ENCODE measurements at regions not wholly inside any gene's neighbourhood (a gene's known extent, or its start where the extent isn't known, plus 50 kb on each side); places are given as distances from the start of the nearest gene placed in this dataset.

DNA sequence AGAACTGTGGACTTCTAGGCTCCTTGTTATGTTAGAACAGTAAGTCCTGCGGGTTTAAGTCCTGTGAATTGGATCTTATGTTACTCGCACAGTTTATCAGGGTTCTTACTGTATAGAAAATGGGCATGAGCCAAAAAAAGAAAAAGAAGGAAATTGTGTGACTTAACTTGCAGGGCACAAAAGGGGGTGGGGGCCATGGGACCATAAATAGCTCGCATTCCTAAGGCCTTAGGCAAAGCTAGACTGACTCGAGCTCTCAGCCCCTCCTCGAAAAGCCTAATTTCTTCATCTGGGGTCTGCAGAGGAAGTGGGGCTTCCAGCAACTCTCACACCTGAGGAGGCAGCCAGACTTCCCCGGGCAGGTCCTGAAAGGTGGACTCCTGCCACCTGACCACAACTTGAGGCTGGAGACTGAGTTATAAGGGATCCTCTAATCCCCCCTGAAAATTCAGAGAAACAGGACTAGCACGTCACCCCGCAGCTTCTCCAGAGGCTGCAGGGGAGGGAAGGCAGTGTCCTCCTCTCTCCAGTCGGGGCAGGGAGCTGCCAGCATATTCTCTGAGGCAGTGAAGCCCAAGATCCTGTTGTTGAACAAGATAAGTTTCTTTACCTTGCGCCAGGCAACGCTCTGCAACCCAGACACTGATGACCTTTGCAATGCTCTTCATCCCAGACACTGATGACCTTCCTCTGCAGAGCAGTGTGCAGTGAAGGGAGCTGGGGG is 280.5 kb downstream of the PCNX1 start:
- TF ChIP-seq, protein P1, sequence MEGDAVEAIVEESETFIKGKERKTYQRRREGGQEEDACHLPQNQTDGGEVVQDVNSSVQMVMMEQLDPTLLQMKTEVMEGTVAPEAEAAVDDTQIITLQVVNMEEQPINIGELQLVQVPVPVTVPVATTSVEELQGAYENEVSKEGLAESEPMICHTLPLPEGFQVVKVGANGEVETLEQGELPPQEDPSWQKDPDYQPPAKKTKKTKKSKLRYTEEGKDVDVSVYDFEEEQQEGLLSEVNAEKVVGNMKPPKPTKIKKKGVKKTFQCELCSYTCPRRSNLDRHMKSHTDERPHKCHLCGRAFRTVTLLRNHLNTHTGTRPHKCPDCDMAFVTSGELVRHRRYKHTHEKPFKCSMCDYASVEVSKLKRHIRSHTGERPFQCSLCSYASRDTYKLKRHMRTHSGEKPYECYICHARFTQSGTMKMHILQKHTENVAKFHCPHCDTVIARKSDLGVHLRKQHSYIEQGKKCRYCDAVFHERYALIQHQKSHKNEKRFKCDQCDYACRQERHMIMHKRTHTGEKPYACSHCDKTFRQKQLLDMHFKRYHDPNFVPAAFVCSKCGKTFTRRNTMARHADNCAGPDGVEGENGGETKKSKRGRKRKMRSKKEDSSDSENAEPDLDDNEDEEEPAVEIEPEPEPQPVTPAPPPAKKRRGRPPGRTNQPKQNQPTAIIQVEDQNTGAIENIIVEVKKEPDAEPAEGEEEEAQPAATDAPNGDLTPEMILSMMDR (conservative IDR thresholded peaks at IDR 0.05; ENCODE audit: low read depth in 2 of 2): no peak
- TF ChIP-seq POLR2AphosphoS5 (IDR thresholded peaks at IDR 0.05; ENCODE audit: low read depth) (no peak), NANOG (IDR thresholded peaks at IDR 0.05; ENCODE audit: borderline replicate concordance) (no peak), EZH2 (IDR thresholded peaks at IDR 0.05; ENCODE audit: low read depth, unreplicated experiment) (no peak), EZH2phosphoT487 (IDR thresholded peaks at IDR 0.05; ENCODE audit: unreplicated experiment) (no peak), CREB1 (CRISPR knock-in tag; IDR thresholded peaks at IDR 0.05; ENCODE audit: low read depth) (no peak), JUNB (IDR thresholded peaks at IDR 0.05; ENCODE audit: unreplicated experiment) (no peak), ZNF331 (CRISPR knock-in tag; IDR thresholded peaks at IDR 0.05; ENCODE audit: low read depth) (no peak)
- TF ChIP-seq, protein P2, sequence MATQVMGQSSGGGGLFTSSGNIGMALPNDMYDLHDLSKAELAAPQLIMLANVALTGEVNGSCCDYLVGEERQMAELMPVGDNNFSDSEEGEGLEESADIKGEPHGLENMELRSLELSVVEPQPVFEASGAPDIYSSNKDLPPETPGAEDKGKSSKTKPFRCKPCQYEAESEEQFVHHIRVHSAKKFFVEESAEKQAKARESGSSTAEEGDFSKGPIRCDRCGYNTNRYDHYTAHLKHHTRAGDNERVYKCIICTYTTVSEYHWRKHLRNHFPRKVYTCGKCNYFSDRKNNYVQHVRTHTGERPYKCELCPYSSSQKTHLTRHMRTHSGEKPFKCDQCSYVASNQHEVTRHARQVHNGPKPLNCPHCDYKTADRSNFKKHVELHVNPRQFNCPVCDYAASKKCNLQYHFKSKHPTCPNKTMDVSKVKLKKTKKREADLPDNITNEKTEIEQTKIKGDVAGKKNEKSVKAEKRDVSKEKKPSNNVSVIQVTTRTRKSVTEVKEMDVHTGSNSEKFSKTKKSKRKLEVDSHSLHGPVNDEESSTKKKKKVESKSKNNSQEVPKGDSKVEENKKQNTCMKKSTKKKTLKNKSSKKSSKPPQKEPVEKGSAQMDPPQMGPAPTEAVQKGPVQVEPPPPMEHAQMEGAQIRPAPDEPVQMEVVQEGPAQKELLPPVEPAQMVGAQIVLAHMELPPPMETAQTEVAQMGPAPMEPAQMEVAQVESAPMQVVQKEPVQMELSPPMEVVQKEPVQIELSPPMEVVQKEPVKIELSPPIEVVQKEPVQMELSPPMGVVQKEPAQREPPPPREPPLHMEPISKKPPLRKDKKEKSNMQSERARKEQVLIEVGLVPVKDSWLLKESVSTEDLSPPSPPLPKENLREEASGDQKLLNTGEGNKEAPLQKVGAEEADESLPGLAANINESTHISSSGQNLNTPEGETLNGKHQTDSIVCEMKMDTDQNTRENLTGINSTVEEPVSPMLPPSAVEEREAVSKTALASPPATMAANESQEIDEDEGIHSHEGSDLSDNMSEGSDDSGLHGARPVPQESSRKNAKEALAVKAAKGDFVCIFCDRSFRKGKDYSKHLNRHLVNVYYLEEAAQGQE (IDR thresholded peaks at IDR 0.05; ENCODE audit: unreplicated experiment): no peak
- TF ChIP-seq, protein P3, sequence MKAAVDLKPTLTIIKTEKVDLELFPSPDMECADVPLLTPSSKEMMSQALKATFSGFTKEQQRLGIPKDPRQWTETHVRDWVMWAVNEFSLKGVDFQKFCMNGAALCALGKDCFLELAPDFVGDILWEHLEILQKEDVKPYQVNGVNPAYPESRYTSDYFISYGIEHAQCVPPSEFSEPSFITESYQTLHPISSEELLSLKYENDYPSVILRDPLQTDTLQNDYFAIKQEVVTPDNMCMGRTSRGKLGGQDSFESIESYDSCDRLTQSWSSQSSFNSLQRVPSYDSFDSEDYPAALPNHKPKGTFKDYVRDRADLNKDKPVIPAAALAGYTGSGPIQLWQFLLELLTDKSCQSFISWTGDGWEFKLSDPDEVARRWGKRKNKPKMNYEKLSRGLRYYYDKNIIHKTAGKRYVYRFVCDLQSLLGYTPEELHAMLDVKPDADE (IDR thresholded peaks at IDR 0.05): no peak
- TF ChIP-seq, protein P4, sequence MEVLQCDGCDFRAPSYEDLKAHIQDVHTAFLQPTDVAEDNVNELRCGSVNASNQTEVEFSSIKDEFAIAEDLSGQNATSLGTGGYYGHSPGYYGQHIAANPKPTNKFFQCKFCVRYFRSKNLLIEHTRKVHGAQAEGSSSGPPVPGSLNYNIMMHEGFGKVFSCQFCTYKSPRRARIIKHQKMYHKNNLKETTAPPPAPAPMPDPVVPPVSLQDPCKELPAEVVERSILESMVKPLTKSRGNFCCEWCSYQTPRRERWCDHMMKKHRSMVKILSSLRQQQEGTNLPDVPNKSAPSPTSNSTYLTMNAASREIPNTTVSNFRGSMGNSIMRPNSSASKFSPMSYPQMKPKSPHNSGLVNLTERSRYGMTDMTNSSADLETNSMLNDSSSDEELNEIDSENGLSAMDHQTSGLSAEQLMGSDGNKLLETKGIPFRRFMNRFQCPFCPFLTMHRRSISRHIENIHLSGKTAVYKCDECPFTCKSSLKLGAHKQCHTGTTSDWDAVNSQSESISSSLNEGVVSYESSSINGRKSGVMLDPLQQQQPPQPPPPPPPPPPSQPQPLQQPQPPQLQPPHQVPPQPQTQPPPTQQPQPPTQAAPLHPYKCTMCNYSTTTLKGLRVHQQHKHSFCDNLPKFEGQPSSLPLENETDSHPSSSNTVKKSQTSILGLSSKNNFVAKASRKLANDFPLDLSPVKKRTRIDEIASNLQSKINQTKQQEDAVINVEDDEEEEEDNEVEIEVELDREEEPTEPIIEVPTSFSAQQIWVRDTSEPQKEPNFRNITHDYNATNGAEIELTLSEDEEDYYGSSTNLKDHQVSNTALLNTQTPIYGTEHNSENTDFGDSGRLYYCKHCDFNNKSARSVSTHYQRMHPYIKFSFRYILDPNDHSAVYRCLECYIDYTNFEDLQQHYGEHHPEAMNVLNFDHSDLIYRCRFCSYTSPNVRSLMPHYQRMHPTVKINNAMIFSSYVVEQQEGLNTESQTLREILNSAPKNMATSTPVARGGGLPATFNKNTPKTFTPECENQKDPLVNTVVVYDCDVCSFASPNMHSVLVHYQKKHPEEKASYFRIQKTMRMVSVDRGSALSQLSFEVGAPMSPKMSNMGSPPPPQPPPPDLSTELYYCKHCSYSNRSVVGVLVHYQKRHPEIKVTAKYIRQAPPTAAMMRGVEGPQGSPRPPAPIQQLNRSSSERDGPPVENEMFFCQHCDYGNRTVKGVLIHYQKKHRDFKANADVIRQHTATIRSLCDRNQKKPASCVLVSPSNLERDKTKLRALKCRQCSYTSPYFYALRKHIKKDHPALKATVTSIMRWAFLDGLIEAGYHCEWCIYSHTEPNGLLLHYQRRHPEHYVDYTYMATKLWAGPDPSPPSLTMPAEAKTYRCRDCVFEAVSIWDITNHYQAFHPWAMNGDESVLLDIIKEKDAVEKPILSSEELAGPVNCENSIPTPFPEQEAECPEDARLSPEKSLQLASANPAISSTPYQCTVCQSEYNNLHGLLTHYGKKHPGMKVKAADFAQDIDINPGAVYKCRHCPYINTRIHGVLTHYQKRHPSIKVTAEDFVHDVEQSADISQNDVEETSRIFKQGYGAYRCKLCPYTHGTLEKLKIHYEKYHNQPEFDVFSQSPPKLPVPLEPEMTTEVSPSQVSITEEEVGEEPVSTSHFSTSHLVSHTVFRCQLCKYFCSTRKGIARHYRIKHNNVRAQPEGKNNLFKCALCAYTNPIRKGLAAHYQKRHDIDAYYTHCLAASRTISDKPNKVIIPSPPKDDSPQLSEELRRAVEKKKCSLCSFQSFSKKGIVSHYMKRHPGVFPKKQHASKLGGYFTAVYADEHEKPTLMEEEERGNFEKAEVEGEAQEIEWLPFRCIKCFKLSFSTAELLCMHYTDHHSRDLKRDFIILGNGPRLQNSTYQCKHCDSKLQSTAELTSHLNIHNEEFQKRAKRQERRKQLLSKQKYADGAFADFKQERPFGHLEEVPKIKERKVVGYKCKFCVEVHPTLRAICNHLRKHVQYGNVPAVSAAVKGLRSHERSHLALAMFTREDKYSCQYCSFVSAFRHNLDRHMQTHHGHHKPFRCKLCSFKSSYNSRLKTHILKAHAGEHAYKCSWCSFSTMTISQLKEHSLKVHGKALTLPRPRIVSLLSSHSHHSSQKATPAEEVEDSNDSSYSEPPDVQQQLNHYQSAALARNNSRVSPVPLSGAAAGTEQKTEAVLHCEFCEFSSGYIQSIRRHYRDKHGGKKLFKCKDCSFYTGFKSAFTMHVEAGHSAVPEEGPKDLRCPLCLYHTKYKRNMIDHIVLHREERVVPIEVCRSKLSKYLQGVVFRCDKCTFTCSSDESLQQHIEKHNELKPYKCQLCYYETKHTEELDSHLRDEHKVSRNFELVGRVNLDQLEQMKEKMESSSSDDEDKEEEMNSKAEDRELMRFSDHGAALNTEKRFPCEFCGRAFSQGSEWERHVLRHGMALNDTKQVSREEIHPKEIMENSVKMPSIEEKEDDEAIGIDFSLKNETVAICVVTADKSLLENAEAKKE (CRISPR knock-in tag; IDR thresholded peaks at IDR 0.05): no peak

Measured in GM23338 (cell line).